ENCODE measurements at regions not wholly inside any gene's neighbourhood (a gene's known extent, or its start where the extent isn't known, plus 50 kb on each side); places are given as distances from the start of the nearest gene placed in this dataset.
"Not testable (repeated sequence)": the region's sequence is repeated elsewhere in the genome, so short reads cannot be mapped to it uniquely, and the experiment has no call there.

GRCh38 chr21:9883047-9883446, 638.3 kb upstream of the TPTE start:
- H3K27me3 ChIP-seq (ENCODE audit: control insufficient read depth in 1 of 2, insufficient read depth in 2 of 2, low read length in 2 of 2); H3K4me3 ChIP-seq (ENCODE audit: low read depth in 1 of 2, low read length in 2 of 2); H3K4me1 ChIP-seq (ENCODE audit: control insufficient read depth in 1 of 2, insufficient read depth in 2 of 2, low read length in 2 of 2); H3K36me3 ChIP-seq (ENCODE audit: control insufficient read depth in 1 of 2, insufficient read depth in 2 of 2, low read length in 2 of 2); H3K27ac ChIP-seq (ENCODE audit: low read depth, low read length); H3K9ac ChIP-seq (ENCODE audit: low read depth in 1 of 2, low read length in 2 of 2): not testable (repeated sequence)
- H3K9me3 ChIP-seq (ENCODE audit: control insufficient read depth in 1 of 2, low read length in 2 of 2), result peaks cover 20 to 32% of the 10 kb centered on the region in 2 donors

GRCh38 chr21:9883571-9884282, 637.7 kb upstream of the TPTE start:
- H3K9me3 ChIP-seq (ENCODE audit: control insufficient read depth in 1 of 2, low read length in 2 of 2), result peaks cover 20 to 32% of the 10 kb centered on the region in 2 donors
- not testable (repeated sequence) for H3K36me3 ChIP-seq (ENCODE audit: control insufficient read depth in 1 of 2, insufficient read depth in 2 of 2, low read length in 2 of 2); H3K4me1 ChIP-seq (ENCODE audit: control insufficient read depth in 1 of 2, insufficient read depth in 2 of 2, low read length in 2 of 2); H3K4me3 ChIP-seq (ENCODE audit: low read depth in 1 of 2, low read length in 2 of 2); H3K27ac ChIP-seq (ENCODE audit: low read depth, low read length); H3K9ac ChIP-seq (ENCODE audit: low read depth in 1 of 2, low read length in 2 of 2); H3K27me3 ChIP-seq (ENCODE audit: control insufficient read depth in 1 of 2, insufficient read depth in 2 of 2, low read length in 2 of 2)

GRCh38 chr21:9888500-9888899, 632.9 kb upstream of the TPTE start:
- not testable (repeated sequence) for H3K4me1 ChIP-seq (ENCODE audit: control insufficient read depth in 1 of 2, insufficient read depth in 2 of 2, low read length in 2 of 2); H3K27me3 ChIP-seq (ENCODE audit: control insufficient read depth in 1 of 2, insufficient read depth in 2 of 2, low read length in 2 of 2); H3K9ac ChIP-seq (ENCODE audit: low read depth in 1 of 2, low read length in 2 of 2); H3K27ac ChIP-seq (ENCODE audit: low read depth, low read length); H3K36me3 ChIP-seq (ENCODE audit: control insufficient read depth in 1 of 2, insufficient read depth in 2 of 2, low read length in 2 of 2); H3K9me3 ChIP-seq (ENCODE audit: control insufficient read depth in 1 of 2, low read length in 2 of 2); H3K4me3 ChIP-seq (ENCODE audit: low read depth in 1 of 2, low read length in 2 of 2)

- not testable (repeated sequence) for H3K36me3 ChIP-seq (ENCODE audit: control insufficient read depth in 1 of 2, insufficient read depth in 2 of 2, low read length in 2 of 2); H3K27me3 ChIP-seq (ENCODE audit: control insufficient read depth in 1 of 2, insufficient read depth in 2 of 2, low read length in 2 of 2); H3K27ac ChIP-seq (ENCODE audit: low read depth, low read length); H3K4me1 ChIP-seq (ENCODE audit: control insufficient read depth in 1 of 2, insufficient read depth in 2 of 2, low read length in 2 of 2); H3K9ac ChIP-seq (ENCODE audit: low read depth in 1 of 2, low read length in 2 of 2); H3K4me3 ChIP-seq (ENCODE audit: low read depth in 1 of 2, low read length in 2 of 2)
- peaks cover 12 to 18% of the 10 kb centered on the region in 2 donors for H3K9me3 ChIP-seq (ENCODE audit: control insufficient read depth in 1 of 2, low read length in 2 of 2)
Observed at GRCh38 chr21:9903579-9903978, 617.8 kb upstream of the TPTE start.

GRCh38 chr21:9914135-9914534, 607.2 kb upstream of the TPTE start:
- not testable (repeated sequence) for H3K4me3 ChIP-seq (ENCODE audit: low read depth in 1 of 2, low read length in 2 of 2); H3K27me3 ChIP-seq (ENCODE audit: control insufficient read depth in 1 of 2, insufficient read depth in 2 of 2, low read length in 2 of 2); H3K9ac ChIP-seq (ENCODE audit: low read depth in 1 of 2, low read length in 2 of 2); H3K36me3 ChIP-seq (ENCODE audit: control insufficient read depth in 1 of 2, insufficient read depth in 2 of 2, low read length in 2 of 2); H3K9me3 ChIP-seq (ENCODE audit: control insufficient read depth in 1 of 2, low read length in 2 of 2); H3K4me1 ChIP-seq (ENCODE audit: control insufficient read depth in 1 of 2, insufficient read depth in 2 of 2, low read length in 2 of 2); H3K27ac ChIP-seq (ENCODE audit: low read depth, low read length)

- H3K9ac ChIP-seq (ENCODE audit: low read depth in 1 of 2, low read length in 2 of 2); H3K4me3 ChIP-seq (ENCODE audit: low read depth in 1 of 2, low read length in 2 of 2); H3K27me3 ChIP-seq (ENCODE audit: control insufficient read depth in 1 of 2, insufficient read depth in 2 of 2, low read length in 2 of 2); H3K4me1 ChIP-seq (ENCODE audit: control insufficient read depth in 1 of 2, insufficient read depth in 2 of 2, low read length in 2 of 2); H3K36me3 ChIP-seq (ENCODE audit: control insufficient read depth in 1 of 2, insufficient read depth in 2 of 2, low read length in 2 of 2); H3K27ac ChIP-seq (ENCODE audit: low read depth, low read length); H3K9me3 ChIP-seq (ENCODE audit: control insufficient read depth in 1 of 2, low read length in 2 of 2): not testable (repeated sequence)
Observed at GRCh38 chr21:9919446-9919845, 601.9 kb upstream of the TPTE start.

- H3K4me1 ChIP-seq (ENCODE audit: control insufficient read depth in 1 of 2, insufficient read depth in 2 of 2, low read length in 2 of 2); H3K4me3 ChIP-seq (ENCODE audit: low read depth in 1 of 2, low read length in 2 of 2); H3K27me3 ChIP-seq (ENCODE audit: control insufficient read depth in 1 of 2, insufficient read depth in 2 of 2, low read length in 2 of 2); H3K27ac ChIP-seq (ENCODE audit: low read depth, low read length); H3K9ac ChIP-seq (ENCODE audit: low read depth in 1 of 2, low read length in 2 of 2); H3K36me3 ChIP-seq (ENCODE audit: control insufficient read depth in 1 of 2, insufficient read depth in 2 of 2, low read length in 2 of 2): not testable (repeated sequence)
- H3K9me3 ChIP-seq (ENCODE audit: control insufficient read depth in 1 of 2, low read length in 2 of 2), result peaks cover 24 to 26% of the 10 kb centered on the region in 2 donors
Observed at GRCh38 chr21:9943639-9944038, 577.7 kb upstream of the TPTE start.

- not testable (repeated sequence) for H3K27me3 ChIP-seq (ENCODE audit: control insufficient read depth in 1 of 2, insufficient read depth in 2 of 2, low read length in 2 of 2); H3K27ac ChIP-seq (ENCODE audit: low read depth, low read length); H3K4me3 ChIP-seq (ENCODE audit: low read depth in 1 of 2, low read length in 2 of 2); H3K4me1 ChIP-seq (ENCODE audit: control insufficient read depth in 1 of 2, insufficient read depth in 2 of 2, low read length in 2 of 2); H3K9ac ChIP-seq (ENCODE audit: low read depth in 1 of 2, low read length in 2 of 2); H3K36me3 ChIP-seq (ENCODE audit: control insufficient read depth in 1 of 2, insufficient read depth in 2 of 2, low read length in 2 of 2)
- H3K9me3 ChIP-seq (ENCODE audit: control insufficient read depth in 1 of 2, low read length in 2 of 2), result peaks cover 31 to 38% of the 10 kb centered on the region in 2 donors
Observed at GRCh38 chr21:9946057-9946456, 575.3 kb upstream of the TPTE start.

- not testable (repeated sequence) for H3K4me1 ChIP-seq (ENCODE audit: control insufficient read depth in 1 of 2, insufficient read depth in 2 of 2, low read length in 2 of 2); H3K27ac ChIP-seq (ENCODE audit: low read depth, low read length); H3K4me3 ChIP-seq (ENCODE audit: low read depth in 1 of 2, low read length in 2 of 2); H3K9ac ChIP-seq (ENCODE audit: low read depth in 1 of 2, low read length in 2 of 2); H3K36me3 ChIP-seq (ENCODE audit: control insufficient read depth in 1 of 2, insufficient read depth in 2 of 2, low read length in 2 of 2); H3K27me3 ChIP-seq (ENCODE audit: control insufficient read depth in 1 of 2, insufficient read depth in 2 of 2, low read length in 2 of 2)
- H3K9me3 ChIP-seq (ENCODE audit: control insufficient read depth in 1 of 2, low read length in 2 of 2), result peaks cover 21 to 22% of the 10 kb centered on the region in 2 donors
Observed at GRCh38 chr21:9949510-9950289, 571.7 kb upstream of the TPTE start.

- not testable (repeated sequence) for H3K4me3 ChIP-seq (ENCODE audit: low read depth in 1 of 2, low read length in 2 of 2); H3K9ac ChIP-seq (ENCODE audit: low read depth in 1 of 2, low read length in 2 of 2); H3K36me3 ChIP-seq (ENCODE audit: control insufficient read depth in 1 of 2, insufficient read depth in 2 of 2, low read length in 2 of 2); H3K27me3 ChIP-seq (ENCODE audit: control insufficient read depth in 1 of 2, insufficient read depth in 2 of 2, low read length in 2 of 2); H3K4me1 ChIP-seq (ENCODE audit: control insufficient read depth in 1 of 2, insufficient read depth in 2 of 2, low read length in 2 of 2); H3K27ac ChIP-seq (ENCODE audit: low read depth, low read length)
- peaks cover 16 to 17% of the 10 kb centered on the region in 2 donors for H3K9me3 ChIP-seq (ENCODE audit: control insufficient read depth in 1 of 2, low read length in 2 of 2)
Observed at GRCh38 chr21:9950363-9950762, 571.0 kb upstream of the TPTE start.
